Upper lobe of right lung (tissue), 1 donor: ENCODE measurements at regions not wholly inside any gene's neighbourhood (a gene's known extent, or its start where the extent isn't known, plus 50 kb on each side); places are given as distances from the start of the nearest gene placed in this dataset.

Experiments used
- ATAC-seq: fragments of 200-7000 bp; cut with Tn5 transposase; one replicate; pipeline ENCODE4 v1.9.1; 2020; ENCODE audit warnings: mild to moderate bottlenecking, moderate library complexity
- DNase-seq: peaks from one replicate; pipeline ENCODE4 v3.0.0-alpha.2; 2020
- H3K27ac ChIP-seq: fragments of 200-600 bp; one replicate; pipeline ENCODE4 v1.8.0; 2022
- H3K27me3 ChIP-seq: fragments of 200-600 bp; one replicate; pipeline ENCODE4 v1.8.0; 2022; ENCODE audit warnings: mild to moderate bottlenecking
- H3K36me3 ChIP-seq: fragments of 200-600 bp; one replicate; pipeline ENCODE4 v1.8.0; 2022
- H3K4me1 ChIP-seq: fragments of 200-600 bp; one replicate; pipeline ENCODE4 v1.8.0; 2022
- H3K4me3 ChIP-seq: fragments of 200-600 bp; one replicate; pipeline ENCODE4 v1.8.0; 2022; ENCODE audit warnings: mild to moderate bottlenecking
- H3K9me3 ChIP-seq: fragments of 200-600 bp; one replicate; pipeline ENCODE4 v1.8.0; 2022
- intact Hi-C: fragments of 100-400 bp; cut with DNase I; formaldehyde crosslinking; loops from one replicate; pipeline ENCODE4 v1.11.0; 2022
- TF ChIP-seq, protein P1 (sequence below): fragments of 200-600 bp; IDR thresholded peaks from one replicate; pipeline ENCODE4 v1.8.0; 2022; ENCODE audit warnings: antibody characterized with exemption
- donor health status: DM: no; HTN: yes; CAD: no; lungs with severe emphysema.

DNA sequence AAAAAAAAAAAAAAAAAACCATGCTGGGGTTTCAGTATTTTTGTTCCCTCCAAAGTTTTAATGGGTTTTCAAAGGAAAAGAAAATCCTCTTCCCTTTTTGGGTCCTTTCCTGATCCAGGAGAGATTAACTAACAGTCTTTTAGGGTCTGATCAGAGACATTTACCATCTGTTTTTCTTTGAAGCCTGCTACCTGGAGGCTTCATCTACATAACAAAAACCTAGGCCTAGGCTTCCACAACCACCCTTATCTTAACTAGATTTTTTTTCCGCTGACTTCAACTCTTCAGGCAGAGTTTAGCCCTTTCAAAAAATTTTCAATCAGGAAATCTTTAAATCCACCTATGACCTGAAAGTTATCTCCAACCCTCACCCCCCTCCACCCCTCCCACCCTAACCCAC, 154.7 kb downstream of the MBD2 start:
- no peaks in the 10 kb centered on the region for H3K36me3 ChIP-seq
- DNase-seq (no peak), ATAC-seq (no peak)
- H3K4me3 ChIP-seq: no peak overlapping the region
- H3K4me1 ChIP-seq: no peaks in the 10 kb centered on the region
- H3K27me3 ChIP-seq: no peaks in the 10 kb centered on the region
- TF ChIP-seq, protein P1, sequence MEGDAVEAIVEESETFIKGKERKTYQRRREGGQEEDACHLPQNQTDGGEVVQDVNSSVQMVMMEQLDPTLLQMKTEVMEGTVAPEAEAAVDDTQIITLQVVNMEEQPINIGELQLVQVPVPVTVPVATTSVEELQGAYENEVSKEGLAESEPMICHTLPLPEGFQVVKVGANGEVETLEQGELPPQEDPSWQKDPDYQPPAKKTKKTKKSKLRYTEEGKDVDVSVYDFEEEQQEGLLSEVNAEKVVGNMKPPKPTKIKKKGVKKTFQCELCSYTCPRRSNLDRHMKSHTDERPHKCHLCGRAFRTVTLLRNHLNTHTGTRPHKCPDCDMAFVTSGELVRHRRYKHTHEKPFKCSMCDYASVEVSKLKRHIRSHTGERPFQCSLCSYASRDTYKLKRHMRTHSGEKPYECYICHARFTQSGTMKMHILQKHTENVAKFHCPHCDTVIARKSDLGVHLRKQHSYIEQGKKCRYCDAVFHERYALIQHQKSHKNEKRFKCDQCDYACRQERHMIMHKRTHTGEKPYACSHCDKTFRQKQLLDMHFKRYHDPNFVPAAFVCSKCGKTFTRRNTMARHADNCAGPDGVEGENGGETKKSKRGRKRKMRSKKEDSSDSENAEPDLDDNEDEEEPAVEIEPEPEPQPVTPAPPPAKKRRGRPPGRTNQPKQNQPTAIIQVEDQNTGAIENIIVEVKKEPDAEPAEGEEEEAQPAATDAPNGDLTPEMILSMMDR: no peak
- intact Hi-C loops: no loop called here
- no peak overlapping the region for H3K27ac ChIP-seq
- H3K9me3 ChIP-seq: no peaks in the 10 kb centered on the region

DNA sequence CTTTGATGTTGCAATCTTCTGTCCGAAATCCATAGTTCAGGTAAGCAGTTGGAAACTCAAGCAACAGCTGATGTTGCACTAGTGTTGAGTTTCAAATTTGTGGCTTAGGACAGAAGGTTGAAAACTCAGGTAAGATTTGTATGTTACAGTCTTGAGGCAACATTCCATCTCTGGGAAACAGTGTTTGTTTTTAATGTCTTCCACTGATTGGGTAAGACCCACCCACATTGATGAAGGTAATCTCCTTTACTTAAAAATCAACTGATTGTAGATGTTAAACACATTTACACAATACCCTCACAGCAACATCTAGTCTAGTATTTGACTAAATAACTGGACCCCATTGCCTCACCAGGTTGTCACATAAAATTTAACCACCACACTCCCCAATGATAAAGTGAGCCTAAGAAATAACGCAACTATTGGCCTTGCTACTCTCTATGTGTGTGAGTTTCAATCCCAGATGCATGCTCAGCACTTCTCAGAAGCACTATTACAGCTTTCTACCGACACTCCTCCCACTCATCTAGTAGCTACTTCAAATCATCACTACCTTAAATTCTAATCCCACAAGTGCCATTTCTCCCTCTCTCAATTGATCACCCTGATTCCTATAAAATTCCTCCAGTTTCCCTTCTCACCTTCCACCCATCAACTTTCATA, 164.0 kb downstream of the MBD2 start:
- no peaks in the 10 kb centered on the region for H3K27me3 ChIP-seq
- intact Hi-C loops: no loop called here
- H3K36me3 ChIP-seq: no peaks in the 10 kb centered on the region
- H3K4me3 ChIP-seq: no peak overlapping the region
- no peaks in the 10 kb centered on the region for H3K4me1 ChIP-seq
- DNase-seq (no peak), ATAC-seq (no peak)
- no peaks in the 10 kb centered on the region for H3K9me3 ChIP-seq
- TF ChIP-seq, protein P1: no peak
- H3K27ac ChIP-seq: no peak overlapping the region

DNA sequence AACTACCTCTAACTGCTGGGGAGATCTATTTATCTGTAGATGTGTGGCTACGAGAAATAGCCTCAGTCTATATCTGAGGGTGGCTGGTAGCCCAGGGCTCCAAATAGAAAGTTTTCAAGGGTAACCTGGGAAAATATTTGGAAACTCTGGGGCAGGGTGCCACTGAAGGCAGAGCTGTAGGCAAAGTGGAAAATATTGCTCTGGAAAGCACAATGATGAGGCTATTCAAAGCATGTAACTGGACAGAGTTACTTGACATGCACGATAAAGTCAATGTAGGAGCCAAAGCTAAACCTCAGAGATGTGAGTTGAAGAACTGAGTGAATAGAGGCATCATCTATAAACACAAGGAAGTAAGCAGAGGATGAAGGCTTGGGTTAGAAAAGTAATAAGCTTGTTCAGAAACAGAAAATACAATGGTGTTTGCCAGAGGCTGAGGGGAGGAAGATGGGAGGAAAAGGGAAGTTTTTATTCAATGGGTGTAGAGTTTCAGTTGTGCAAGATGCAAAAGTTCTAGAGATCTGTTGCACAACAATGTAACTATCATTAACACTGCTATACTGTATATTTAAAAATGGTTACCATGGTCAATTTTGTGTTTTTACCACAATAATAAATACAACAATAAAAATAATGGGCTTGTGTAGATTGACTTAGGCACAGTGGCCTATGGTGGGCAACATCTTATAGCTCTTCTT, 171.6 kb downstream of the MBD2 start:
- no peaks in the 10 kb centered on the region for H3K9me3 ChIP-seq
- no peak for ATAC-seq
- intact Hi-C loops: no loop called here
- no peak overlapping the region for H3K4me3 ChIP-seq
- H3K4me1 ChIP-seq: no peaks in the 10 kb centered on the region
- DNase-seq: no peak
- H3K27me3 ChIP-seq: no peaks in the 10 kb centered on the region
- no peaks in the 10 kb centered on the region for H3K36me3 ChIP-seq
- H3K27ac ChIP-seq: no peak overlapping the region
- TF ChIP-seq, protein P1: no peak

DNA sequence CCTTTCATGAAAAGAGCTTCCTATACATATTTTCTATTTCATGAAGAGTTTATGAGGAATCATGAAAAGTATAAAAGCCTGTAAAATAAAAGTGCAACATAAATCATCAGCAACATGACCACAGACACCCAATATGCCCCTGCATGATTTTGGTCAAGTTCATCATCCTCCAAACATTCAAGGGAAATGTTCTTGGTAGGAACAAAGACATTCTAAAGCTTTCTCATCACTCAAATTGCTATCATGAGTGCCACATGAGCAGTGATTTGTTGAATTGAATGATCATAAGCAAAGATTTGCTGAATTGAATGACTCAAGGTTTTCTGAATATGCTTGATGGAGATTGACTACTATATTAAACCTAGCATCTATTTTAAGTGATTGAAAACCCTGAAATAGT, 172.2 kb downstream of the MBD2 start:
- H3K9me3 ChIP-seq: no peaks in the 10 kb centered on the region
- DNase-seq (no peak), ATAC-seq (no peak)
- no peaks in the 10 kb centered on the region for H3K27me3 ChIP-seq
- H3K27ac ChIP-seq: no peak overlapping the region
- H3K4me3 ChIP-seq: no peak overlapping the region
- intact Hi-C loops: no loop called here
- no peaks in the 10 kb centered on the region for H3K36me3 ChIP-seq
- no peaks in the 10 kb centered on the region for H3K4me1 ChIP-seq
- TF ChIP-seq, protein P1: no peak

DNA sequence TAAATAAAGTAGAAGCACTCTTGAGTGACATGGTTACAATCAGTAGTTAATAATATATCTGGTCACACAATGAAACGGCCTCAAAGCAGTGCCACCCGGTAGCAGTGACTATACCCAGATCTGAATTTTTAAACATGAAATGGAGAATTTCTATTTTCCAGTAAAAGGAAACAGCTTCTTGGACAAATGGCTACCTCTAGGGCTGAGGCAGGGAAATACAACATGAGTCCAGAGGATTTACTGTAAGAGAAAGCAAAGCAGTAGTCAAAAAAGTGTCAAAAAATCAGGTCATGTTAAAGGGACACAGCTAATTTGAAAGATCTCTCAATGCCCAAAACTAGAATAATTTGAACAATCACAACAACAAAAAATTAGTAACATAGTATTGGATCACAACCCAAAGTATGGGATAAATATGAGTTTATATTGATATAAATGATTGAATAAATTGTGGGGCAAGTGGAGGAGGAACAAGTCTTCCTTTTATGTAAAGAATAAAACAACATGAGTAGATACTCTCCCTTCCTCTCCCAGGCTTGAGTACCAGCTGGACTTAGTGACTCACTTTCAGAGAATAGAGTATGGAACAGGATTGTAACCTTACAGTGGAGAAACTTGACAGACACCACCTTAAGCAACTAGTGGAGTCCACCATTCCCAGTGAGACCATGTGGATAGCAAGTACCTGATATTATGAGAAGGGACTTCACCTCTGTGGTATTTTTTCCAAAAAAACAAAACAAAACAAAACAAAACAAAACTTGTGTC, 180.8 kb downstream of the MBD2 start:
- Histone ChIP-seq H3K4me1 (no peaks in the 10 kb centered on the region), H3K36me3 (no peaks in the 10 kb centered on the region), H3K9me3 (no peaks in the 10 kb centered on the region), H3K27ac (no peak overlapping the region), H3K4me3 (no peak overlapping the region), H3K27me3 (no peaks in the 10 kb centered on the region)
- TF ChIP-seq, protein P1: no peak
- no peak for DNase-seq
- intact Hi-C loops: loop anchor here (10.0 kb wide), 1 partner anchor 61 kb away; no protein-coding TSS in a partner anchor
- no peak for ATAC-seq
